NCI-H82 treated with DMSO at 0.1 percent for 48 hours (cell line): ENCODE measurements at regions not wholly inside any gene's neighbourhood (a gene's known extent, or its start where the extent isn't known, plus 50 kb on each side); places are given as distances from the start of the nearest gene placed in this dataset.
"Not testable (repeated sequence)": the region's sequence is repeated elsewhere in the genome, so short reads cannot be mapped to it uniquely, and the experiment has no call there.

ENCODE experiments used
- DNase-seq: peaks from one replicate; lab custom pipeline; 2025; ENCODE audit not compliant: unreplicated experiment; lab: John Stamatoyannopoulos, UW

DNA sequence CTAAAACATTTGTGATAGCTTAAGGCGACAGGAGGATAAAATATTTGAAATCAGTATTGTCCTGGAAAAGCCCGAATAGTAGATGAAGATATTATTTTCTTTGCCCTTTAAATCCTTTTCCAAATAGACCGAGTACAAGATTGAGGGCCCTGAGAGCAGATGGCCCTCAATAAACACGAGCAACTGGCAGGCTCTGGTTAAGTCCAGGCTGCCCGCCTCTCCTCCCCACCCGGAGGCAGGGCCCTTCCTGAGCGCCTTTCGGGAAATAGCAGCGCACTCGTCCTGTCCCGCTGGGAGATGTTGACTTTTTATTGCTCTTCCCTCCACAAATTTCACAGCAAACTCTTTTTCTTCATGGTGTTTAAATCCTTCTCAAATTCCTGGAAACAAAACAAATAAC lies 50.8 kb upstream of the MAX start:
- DNase-seq: peak; percentile 67

- no peak for DNase-seq
Measured at GRCh38 chr14:65156568-65157366, 54.5 kb upstream of the MAX start.

DNA sequence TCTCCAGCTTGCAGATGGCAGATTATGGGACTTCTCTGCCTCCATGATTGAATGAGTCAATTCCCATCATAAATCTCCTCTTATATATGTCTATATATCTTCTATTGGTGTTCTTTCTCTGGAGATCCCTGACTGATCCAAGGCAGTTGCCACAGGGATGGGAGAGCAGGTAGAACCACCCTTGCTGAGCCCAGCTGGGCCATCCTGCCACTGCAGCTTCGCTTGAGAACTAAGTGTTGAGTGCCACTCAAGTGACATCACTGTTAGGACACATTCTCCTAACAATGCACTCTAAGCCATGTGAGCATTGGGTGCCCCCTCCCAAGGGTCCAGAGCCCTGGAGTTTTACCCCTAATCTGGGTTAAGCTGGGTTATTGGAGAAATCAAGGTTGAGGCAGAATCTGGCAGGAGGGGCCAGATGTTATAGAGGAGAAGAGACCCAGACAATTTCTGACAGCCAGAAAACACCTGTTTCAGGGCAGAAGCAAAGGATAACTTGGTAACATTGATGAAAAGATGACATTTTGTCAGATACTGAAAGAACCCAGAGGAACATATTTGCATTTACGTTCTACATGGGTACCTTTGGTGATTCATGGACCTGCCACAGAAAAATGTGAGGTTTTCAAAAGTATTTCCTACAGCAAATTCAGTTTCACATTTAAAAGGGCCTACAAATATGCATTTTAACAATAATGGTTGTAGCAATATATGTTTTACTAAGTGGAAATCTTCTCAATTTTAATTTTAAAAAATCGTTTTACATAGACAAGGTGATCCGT lies 57.2 kb upstream of the MAX start:
- no peak for DNase-seq

- no peak for DNase-seq
Measured at GRCh38 chr14:65160091-65160490, 57.8 kb upstream of the MAX start.

DNA sequence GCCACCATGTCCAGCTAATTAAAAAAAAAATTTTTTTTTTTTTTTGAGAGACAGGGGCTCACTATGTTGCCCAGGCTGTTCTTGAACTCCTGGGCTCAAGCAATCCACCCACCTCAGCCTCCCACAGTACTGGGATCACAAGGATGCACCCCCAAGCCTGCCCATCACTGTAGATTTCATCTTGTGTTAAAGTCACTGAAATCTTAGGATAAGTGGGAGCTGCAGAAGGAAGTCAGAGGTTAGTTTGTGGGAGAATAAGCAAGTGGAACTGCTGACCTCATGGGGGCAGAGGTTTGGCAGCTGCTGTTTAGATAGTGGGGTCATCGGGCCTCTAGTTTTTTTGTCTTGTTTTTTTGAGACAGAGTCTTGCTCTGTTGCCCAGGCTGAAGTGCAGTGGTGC lies 59.7 kb upstream of the MAX start:
- DNase-seq: no peak

DNA sequence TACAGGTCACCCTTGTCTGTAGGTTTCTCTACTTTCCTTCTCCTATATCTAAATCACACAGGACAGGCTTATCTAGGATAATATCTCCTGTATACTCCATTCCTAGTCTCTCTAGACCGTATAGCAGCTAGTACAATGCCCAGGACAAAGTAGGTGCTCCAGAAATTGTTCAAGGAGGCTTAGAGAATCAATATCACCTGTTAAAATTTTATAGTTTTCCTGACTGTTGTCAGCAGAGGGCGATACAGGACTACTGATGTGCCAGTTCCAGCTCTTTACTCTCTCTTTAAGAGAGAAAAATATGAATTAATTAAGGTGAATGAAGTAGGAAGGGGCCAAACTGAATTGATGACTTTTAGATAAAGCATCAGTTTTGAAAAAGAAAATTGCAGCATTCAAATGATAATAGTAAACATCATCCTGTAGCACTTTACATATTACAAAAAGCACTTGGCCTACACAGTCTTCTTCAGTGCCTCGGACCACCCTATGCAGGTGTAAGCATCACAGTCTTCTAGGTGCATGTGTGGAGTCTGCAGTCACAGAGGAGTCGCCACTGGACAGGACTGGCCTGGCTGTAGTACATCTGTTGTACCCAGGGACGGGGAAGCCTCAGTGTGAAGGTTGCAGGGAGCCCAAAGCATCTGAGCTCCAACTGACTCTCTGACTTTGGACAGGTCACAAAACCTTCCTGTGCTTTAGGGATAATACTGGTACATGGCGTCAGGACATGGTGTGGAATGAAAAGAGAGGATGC lies 61.9 kb upstream of the MAX start:
- DNase-seq: peak; percentile 9

GRCh38 chr14:65164825-65165135 lies 62.5 kb upstream of the MAX start:
- DNase-seq: no peak

GRCh38 chr14:65167072-65167645 lies 64.8 kb upstream of the MAX start:
- no peak for DNase-seq

DNA sequence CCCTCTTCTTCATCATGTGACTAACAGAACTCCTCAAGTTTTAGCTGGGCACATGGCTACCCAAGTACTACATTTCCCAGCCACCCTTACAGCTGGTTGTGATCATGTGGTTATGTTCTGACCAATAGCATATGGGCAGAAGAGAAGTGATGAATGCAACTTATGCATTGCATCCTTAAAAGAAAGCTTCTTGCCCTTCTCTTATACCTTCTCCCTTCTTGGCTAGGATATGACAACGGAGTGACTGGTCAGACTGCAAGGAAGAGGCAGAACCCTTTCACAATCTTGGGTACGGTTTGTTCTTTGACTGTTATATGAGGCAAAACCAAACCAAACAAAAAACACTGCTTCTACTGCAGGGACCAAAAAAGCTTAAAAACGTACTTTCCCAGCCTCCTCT lies 66.5 kb upstream of the MAX start:
- DNase-seq: no peak

- DNase-seq: no peak
Measured at GRCh38 chr14:65169351-65169750, 67.0 kb upstream of the MAX start.

GRCh38 chr14:65170318-65170717 lies 68.0 kb upstream of the MAX start:
- DNase-seq: no peak

DNA sequence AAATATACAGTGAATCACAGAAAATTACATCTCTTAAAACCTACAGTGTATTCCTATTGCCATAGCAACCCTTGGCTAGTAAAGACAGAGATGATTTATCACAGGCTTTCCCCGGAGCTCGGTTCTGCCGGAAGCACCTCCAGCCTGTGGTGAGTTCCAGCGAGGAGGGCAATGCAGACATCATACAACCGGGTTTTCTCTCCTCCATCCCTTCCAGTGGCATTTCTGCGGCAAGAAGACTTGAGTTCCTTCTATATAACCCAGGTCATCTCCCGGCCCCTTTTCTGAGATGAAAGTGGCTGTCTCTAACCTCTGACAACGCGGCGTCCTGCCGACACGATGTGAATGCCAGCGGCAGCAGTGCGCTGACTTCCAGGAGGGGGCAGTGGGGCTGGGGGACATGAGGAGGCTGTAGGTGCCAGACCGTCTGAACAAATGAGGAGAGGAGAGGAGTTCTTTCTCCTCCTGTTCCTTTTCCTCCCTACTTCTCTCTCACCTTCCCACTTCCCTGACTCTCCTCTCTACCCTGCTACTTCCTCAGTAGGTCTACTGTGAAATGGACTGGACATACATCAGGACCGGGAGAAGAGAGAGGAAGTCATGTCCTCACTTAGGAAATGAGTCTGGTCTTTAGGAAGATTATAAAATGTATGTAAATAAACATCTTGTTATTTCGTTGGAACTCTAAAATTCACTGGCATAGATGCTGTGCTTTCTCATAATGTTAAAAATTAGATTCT lies 68.6 kb upstream of the MAX start:
- no peak for DNase-seq

DNA sequence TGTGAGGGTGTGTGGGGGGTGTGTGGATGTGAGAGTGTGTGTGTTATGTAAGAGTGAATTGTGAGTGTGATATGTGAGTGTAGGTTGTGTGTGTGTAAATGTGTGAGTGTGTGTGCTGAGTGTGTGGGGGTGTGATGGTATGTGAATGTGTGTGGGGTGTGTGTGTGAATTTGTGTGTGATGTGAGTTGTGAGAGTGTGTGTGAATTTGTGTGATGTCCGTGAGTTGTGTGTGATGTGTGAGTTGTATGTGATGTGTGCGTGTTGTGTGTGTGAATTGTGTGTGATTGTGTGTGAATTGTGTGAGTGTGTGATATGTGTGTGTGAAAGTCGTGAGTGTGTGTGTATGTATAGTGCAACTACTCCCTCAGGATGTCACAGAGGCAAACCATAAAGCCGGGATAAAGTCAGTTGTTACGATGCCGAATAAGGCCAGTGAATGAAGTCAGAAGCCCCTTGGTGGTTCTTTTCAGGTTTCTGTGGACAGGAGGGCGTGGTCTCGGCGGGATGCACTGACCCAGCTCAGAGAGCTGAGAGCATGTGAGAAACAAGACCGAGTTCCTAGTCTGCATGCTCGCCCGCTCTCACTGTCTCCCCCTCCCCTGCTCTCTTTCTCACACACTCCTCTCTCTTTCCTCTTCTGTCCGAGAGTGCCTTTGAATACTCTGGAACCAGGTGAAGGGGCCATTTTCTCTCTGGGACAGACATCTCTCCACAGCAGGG lies 71.8 kb upstream of the MAX start:
- no peak for DNase-seq

- no peak for DNase-seq
Measured at GRCh38 chr14:65174783-65175182, 72.5 kb upstream of the MAX start.

- no peak for DNase-seq
Measured at GRCh38 chr14:65177551-65177950, 75.2 kb upstream of the MAX start.

DNA sequence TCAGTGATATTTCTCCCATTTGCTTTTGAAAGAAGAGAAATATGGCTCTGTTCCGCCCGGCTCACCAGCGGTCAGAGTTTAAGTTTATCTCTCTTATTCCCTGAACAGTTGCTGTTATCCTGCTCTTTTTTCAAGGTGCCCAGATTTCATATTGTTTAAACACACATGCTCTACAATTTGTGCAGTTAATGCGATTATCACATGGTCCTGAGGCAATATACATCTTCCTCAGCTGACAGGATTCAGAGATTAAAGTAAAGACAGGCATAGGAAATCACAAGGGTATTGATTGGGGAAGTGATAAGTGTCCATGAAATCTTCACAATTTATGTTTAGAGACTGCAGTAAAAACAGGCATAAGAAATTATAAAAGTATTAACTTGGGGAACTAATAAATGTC lies 76.9 kb upstream of the MAX start:
- DNase-seq: not testable (repeated sequence)

- DNase-seq: no peak
Measured at GRCh38 chr14:65179918-65180724, 77.8 kb upstream of the MAX start.

GRCh38 chr14:65180725-65181025 lies 78.4 kb upstream of the MAX start:
- no peak for DNase-seq

DNA sequence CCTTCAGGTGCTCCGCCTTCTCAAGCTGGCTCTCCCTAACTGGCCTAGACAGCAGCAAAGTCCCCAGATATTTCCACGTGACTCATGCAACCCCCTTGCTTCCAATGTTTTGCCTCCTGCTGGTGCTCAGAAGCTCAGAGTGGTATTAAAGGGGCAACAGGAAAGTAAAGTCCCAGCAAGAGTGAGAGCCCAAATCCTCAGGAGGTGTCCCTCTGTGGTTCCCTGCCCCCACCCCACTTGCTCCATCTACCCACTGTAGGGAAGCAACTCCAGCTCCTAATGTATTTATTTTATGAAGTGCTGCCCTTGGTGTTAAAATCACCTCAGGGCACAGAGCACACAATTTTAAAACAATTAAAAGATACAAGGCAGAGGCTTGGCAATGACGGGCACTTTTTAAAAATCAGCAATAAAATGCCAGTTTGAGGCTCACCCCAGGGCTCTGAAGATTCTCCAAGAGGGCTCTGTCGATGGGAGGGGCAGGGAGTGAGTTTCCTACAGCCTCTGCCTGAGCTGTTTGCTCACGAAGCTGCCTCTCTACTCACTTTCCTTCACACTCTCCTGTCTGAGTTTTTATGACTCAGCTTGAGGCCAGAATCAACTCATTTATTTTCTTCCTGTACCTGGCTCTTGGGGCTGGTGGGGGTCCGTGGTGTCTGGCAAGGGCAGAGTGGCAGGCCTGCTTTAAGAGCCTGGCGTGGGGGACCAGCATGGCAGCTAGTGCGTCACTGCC lies 81.9 kb upstream of the MAX start:
- DNase-seq: no peak
